ENCODE measurements at regions not wholly inside any gene's neighbourhood (a gene's known extent, or its start where the extent isn't known, plus 50 kb on each side); places are given as distances from the start of the nearest gene placed in this dataset.

- DNase-seq, result no peak
These were observed 686.7 kb downstream of the DIAPH3 start for GRCh38 chr13:59477011-59477410.

DNA sequence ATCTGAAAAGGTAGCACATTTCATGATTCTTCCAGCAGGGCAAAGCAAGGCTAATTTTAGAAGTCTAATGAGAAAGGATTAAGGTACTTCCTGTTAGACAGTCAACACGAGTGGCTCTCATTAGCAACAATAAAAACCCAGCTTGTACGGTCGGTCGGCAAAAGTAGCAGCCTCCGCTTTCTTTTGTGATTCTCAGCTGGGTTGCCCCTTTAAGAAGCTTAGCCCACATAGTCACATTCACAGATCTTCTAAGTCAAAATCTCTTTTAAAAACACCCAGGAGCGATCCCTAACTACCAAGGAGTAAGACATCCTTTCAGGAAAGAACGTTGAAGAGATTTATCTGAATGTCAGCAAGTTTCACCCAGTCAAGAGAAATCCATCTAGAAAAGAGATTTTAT lies 684.8 kb downstream of the DIAPH3 start:
- no peak for DNase-seq

- no peak for DNase-seq
These were observed 684.1 kb downstream of the DIAPH3 start for GRCh38 chr13:59479629-59480028.

DNA sequence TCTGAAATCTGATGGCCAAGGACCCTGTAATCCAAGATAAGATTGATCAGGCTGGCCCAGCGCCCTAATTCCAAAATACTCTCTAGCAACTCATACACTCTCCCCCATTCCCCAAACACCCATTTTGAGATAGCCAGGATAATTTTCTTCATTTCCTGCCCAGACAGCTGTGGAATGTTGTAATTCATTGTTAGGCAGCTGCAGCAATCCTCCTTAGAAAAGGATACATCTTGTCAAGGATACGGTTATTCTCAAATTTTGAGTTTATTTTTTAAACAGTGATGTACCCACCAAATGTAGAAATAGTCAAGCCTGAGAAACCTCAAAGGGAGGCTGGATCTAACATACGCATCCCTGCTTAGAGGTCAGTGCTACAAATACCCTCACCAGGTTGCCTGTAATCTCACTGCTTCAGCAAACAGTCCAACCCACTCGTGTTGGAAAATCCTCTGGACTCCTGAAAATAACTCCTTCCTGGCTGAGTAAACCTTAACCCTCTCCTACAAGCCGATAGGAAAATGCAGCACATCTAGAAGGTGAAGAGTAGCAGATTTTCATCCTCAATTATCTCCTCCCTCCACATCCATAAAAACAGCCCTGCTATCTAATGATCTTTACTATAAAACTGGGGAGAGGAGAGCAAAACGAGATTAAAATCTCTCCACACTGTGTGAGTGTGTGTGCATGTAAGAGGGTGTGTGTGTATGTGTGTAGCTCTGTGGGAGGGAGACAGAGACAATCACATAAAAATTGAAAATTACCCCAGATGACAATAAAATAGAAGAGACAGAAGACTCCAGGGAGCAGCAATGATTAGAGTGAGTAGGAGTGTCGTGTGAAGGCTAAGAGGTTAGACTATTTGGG lies 683.1 kb downstream of the DIAPH3 start:
- DNase-seq, result no peak

GRCh38 chr13:59483501-59484145 lies 680.1 kb downstream of the DIAPH3 start:
- no peak for DNase-seq

DNA sequence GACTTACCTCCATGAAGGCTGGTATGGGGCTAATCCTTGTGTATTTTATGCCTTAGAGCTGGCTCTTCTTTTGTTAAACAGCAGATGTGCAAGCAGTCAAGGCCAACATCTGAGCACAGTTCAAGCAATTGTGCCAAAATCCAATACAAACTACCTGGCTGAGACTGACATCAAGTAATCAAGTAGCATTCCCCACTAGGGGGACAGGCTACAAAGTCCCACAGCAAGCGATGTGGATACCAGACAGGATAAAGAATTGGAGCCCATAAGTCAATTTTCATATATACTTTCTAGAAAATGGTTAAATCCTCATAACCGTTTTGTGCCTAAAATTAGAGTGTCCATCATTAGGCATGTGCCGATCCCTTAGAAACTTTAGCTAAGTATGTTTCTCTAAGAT lies 675.8 kb downstream of the DIAPH3 start:
- no peak for DNase-seq

DNA sequence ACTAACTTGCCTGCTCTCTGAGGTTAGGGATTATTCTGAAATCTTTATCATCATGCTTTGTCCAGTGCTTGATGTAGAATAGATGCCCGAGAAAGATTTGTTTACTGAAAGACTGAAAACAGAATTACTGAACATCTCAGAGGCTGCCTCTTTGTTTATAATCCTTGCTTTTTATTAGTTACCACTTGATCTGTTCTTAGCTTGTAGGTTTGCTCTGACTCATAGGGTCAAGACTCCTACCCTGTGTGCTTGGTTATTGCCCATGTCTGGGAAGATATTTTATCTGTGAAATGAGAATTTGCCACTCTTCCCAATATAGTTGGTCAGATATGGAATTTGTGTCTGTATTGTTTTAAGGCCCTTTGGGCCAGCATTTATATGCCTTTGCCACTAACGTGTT lies 675.3 kb downstream of the DIAPH3 start:
- no peak for DNase-seq

GRCh38 chr13:59490651-59491050 lies 673.1 kb downstream of the DIAPH3 start:
- DNase-seq, result no peak

DNA sequence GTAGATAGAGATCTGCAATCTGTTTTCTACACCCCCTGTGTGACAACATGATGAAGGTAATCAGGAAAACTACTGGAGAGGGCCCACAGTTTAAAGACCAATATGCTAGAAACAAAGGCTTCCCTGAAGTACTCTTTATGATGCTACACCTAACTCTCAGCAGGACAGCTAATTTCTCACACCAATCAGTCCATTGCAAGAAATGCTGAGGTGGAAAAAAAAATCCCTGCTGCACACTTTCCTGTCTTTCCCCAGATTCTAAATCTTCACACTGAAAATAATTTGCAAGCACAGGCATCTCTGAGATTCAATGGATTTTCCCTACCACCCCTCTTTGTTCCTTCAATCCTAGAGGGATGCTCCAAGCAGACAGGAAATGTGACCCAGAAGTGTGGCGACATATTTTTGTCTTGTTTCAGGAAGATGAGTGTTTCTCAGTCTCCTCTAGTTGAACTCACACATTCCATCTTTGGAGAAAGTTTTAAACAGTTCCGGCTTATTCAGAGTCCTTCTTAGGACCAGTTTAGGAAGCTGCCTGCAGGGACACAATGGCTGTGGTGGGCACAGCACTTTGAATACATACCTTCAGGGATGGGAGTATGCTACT lies 671.6 kb downstream of the DIAPH3 start:
- DNase-seq, result no peak

- no peak for DNase-seq
These were observed 670.2 kb downstream of the DIAPH3 start for GRCh38 chr13:59493436-59493965.

DNA sequence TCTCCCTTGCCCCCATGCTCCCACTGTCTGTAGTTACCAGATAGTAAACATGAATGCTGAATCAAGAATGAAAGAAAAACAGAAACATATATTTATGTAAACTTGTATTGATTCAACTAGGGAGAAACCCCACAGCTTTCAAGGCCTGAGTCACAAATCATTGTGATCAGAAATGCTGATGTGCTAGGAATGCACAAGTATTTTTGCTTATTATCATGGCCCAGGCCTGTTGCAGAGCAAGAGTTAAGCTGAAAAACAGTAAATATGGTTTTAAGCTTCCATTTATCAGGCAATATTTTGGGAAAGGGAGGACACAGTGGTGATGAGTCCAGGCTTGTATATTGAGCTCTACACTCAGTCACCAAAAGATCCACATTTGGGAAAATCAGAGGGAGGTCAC lies 669.6 kb downstream of the DIAPH3 start:
- no peak for DNase-seq

DNA sequence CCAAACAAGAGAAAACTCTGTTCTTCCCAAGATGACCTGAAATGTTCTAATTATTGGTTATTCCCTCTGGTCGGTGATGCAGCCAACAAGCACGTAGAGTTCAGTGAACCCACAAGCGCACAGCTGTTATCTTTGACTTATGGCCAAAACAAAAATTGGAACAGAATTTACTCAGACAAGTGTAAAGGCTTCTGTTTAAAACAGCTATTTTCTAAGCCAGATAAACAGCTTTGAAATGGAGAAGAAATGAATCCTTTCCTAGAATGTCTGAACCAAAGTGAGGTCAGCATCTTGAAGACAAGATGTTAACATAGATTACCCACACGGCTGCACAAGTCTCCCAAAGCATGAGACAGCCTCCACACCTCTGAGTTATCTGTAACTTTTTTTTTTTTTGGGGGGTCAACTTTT lies 669.2 kb downstream of the DIAPH3 start:
- no peak for DNase-seq

GRCh38 chr13:59495299-59495698 lies 668.4 kb downstream of the DIAPH3 start:
- DNase-seq, result no peak

GRCh38 chr13:59495936-59496512 lies 667.7 kb downstream of the DIAPH3 start:
- DNase-seq, result no peak

DNA sequence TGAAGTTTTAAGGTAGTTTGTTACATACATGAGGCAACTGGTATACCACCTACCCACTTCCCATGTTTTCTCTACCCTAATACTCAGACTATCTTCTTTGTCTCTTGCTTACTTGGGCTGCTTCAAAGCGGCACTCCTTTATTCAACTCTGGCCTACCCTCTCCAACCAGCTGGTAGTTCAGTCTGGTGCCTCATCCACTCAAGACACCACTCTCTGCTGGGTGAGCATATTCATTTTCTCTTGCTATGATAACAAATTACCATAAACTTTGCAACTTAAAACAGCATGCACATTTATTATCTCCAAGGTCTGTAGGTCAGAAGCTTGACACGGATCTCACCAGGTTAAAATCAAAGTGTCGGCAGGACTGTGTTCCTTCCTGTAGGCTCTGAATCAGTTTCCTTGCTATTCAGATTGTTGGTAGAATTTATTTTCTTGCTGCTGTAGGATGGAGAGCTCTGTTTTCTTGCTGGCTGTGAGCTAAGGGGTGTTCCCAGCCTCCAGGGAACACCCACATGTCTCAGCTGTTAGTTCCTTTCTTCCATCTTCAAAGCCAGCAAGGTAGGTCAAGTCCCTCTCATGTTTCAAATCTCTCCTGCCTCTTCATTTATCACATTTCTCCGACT lies 666.0 kb downstream of the DIAPH3 start:
- DNase-seq, result no peak

GRCh38 chr13:59501004-59501403 lies 662.7 kb downstream of the DIAPH3 start:
- no peak for DNase-seq

GRCh38 chr13:59504407-59504806 lies 659.3 kb downstream of the DIAPH3 start:
- no peak for DNase-seq

DNA sequence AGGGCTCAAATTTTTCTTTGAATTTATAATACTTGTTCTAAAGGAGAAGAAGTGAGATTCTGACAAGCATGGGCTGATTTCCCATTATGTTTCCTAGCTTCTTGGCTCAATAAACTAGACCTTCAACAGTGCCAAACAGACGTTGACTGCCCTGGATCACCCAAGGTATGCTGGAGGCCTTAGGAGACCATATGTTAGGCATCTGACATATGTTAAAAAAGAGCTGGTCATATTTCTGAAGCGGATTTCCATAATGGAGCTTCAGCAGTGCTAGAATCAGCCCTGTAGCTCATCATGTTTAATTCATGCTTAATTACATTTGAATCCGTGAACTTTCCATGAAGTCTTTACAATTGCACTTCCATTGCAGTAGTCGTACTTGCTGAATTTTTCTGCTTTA lies 653.3 kb downstream of the DIAPH3 start:
- no peak for DNase-seq

- no peak for DNase-seq
These were observed 650.0 kb downstream of the DIAPH3 start for GRCh38 chr13:59513686-59514085.

DNA sequence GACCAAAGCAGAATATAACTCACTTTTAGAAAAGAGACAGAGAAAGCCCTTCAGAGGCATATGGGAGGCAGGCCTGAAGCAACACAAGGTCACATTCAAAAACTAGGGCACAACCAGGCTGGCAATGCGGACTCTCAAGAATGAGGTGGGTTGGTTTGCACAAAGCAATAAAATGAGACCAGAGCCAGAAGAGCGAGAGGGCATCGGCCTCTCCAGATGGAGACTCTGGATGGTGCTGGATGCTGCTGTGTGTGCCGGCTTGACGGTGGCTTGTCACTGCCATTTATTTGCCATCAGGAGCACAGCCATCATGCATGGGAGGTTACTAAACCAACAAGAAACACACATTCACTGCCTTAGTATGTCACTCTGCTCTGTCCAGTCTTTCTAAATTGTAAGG lies 649.4 kb downstream of the DIAPH3 start:
- DNase-seq, result no peak

DNA sequence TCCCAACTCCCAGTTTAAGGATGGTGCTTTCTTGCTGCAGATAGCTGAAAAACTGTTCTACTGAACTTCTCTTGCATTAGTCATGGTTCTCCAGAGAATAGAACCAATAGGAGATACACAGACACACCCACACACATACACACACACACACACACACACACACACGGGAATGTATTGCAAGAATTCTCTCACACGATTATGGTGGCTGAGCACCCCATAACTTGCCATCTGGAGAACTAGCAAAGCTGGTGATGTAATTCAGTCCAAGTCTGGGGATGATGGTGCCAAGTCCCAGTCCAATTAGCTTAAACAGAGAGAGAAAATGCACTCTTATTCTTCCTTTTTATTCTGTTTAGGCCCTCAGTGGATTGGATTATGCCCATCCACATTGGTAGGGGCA lies 643.9 kb downstream of the DIAPH3 start:
- DNase-seq, result no peak

DNA sequence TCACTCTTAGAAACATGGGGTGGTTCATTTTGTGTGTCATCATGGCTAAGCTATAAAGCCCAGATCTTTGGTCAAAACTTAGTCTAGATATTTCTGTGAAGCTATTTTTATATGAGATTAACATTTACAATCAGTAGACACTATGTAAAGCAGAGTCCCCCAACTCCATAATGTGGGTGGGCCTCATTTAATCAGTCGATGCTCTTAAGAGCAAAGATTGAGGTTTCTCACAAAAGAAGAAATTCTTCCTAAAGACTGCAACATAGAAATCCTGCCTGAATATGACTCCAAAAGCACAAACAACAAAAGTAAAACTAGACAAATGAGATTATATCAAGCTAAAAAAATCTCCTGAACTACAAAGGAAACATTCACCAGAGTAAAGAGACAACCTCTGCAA lies 642.2 kb downstream of the DIAPH3 start:
- DNase-seq, result no peak

GRCh38 chr13:59522652-59523051 lies 641.1 kb downstream of the DIAPH3 start:
- no peak for DNase-seq

All from T-helper 2 cell (primary cell).